Breast epithelium (tissue), 3 donors: ENCODE measurements at regions not wholly inside any gene's neighbourhood (a gene's known extent, or its start where the extent isn't known, plus 50 kb on each side); places are given as distances from the start of the nearest gene placed in this dataset.

ENCODE experiments used
- POLR2A ChIP-seq: fragments of 450-650 bp; IDR thresholded peaks from one replicate; pipeline ENCODE4 v1.6.1; 2016; ENCODE audit warnings: antibody characterized with exemption, mild to moderate bottlenecking, moderate library complexity
- TF ChIP-seq, protein P1 (sequence below), 3 donors: fragments of 450-650 bp; IDR thresholded peaks; one replicate each; pipeline ENCODE4 v1.5.1; 2016 to 2017; ENCODE audit warnings: antibody characterized with exemption in 3 of 3, mild to moderate bottlenecking in 3 of 3, moderate library complexity in 3 of 3

DNA sequence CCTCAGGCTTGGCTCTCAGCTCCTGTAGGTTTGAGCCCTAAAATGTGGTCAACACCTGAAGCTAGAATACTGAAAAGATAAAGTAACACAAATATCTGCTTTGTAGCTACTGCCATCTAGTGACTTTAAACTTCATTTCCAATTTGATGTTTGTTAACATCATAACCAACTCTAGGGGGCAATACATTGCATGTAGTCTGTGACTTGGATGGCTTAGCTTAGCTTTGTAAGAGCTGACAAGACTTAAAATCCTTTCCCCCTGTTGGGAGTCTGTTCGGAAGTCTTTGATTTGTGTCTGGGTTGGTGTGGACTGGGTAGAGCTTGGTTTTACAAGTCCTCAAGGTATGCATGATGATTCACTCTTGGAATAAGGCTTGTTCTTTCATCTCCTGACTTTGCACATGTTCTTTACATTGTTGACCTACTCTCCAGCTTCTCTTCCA lies 51.7 kb downstream of the SCN11A start:
- TF ChIP-seq, protein P1, sequence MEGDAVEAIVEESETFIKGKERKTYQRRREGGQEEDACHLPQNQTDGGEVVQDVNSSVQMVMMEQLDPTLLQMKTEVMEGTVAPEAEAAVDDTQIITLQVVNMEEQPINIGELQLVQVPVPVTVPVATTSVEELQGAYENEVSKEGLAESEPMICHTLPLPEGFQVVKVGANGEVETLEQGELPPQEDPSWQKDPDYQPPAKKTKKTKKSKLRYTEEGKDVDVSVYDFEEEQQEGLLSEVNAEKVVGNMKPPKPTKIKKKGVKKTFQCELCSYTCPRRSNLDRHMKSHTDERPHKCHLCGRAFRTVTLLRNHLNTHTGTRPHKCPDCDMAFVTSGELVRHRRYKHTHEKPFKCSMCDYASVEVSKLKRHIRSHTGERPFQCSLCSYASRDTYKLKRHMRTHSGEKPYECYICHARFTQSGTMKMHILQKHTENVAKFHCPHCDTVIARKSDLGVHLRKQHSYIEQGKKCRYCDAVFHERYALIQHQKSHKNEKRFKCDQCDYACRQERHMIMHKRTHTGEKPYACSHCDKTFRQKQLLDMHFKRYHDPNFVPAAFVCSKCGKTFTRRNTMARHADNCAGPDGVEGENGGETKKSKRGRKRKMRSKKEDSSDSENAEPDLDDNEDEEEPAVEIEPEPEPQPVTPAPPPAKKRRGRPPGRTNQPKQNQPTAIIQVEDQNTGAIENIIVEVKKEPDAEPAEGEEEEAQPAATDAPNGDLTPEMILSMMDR (IDR thresholded peaks at IDR 0.05) = peak in 2 of 3 donors; percentile 33 to 35
- TF ChIP-seq POLR2A = no peak
